Hepatocyte (in vitro differentiated cells): ENCODE measurements at regions not wholly inside any gene's neighbourhood (a gene's known extent, or its start where the extent isn't known, plus 50 kb on each side); places are given as distances from the start of the nearest gene placed in this dataset.
A peak's percentile ranks its signal among the peaks of the same experiment; 100 is the strongest.

Experiments
- DNase-seq: peaks from one replicate; pipeline ENCODE4 v3.0.0-alpha.2; 2016; ENCODE audit warnings: low spot score
- H2AFZ ChIP-seq: fragments of 200-600 bp; sonication (generic); 2 replicates; pipeline ENCODE4 v1.6.0; 2016; ENCODE audit warnings: antibody characterized with exemption, mild to moderate bottlenecking
- H3K27ac ChIP-seq: fragments of 200-600 bp; sonication (generic); 2 replicates; pipeline ENCODE4 v1.5.1; 2016; ENCODE audit warnings: mild to moderate bottlenecking
- H3K27me3 ChIP-seq: fragments of 200-600 bp; sonication (generic); 2 replicates; pipeline ENCODE4 v1.6.1; 2016
- H3K36me3 ChIP-seq: fragments of 200-600 bp; sonication (generic); replicated peaks from 2 replicates; pipeline ENCODE4 v1.5.1; 2016; ENCODE audit warnings: low read depth; ENCODE audit not compliant: insufficient read depth
- H3K4me1 ChIP-seq: fragments of 200-600 bp; sonication (generic); 2 replicates; pipeline ENCODE4 v1.5.1; 2016; ENCODE audit warnings: mild to moderate bottlenecking, moderate library complexity; ENCODE audit not compliant: insufficient read depth
- H3K4me2 ChIP-seq: fragments of 200-600 bp; sonication (generic); 2 replicates; pipeline ENCODE4 v1.6.0; 2016
- H3K4me3 ChIP-seq: fragments of 200-600 bp; sonication (generic); 2 replicates; pipeline ENCODE4 v1.5.1; 2016; ENCODE audit warnings: mild to moderate bottlenecking
- H3K79me2 ChIP-seq: fragments of 200-600 bp; sonication (generic); 2 replicates; pipeline ENCODE4 v1.6.0; 2017; ENCODE audit warnings: mild to moderate bottlenecking
- H3K9me2 ChIP-seq: fragments of 200-600 bp; sonication (generic); replicated peaks from 2 replicates; pipeline ENCODE4 v1.6.0; 2017; ENCODE audit warnings: mild to moderate bottlenecking; ENCODE audit not compliant: insufficient read depth
- H3K9me3 ChIP-seq: fragments of 200-600 bp; sonication (generic); 2 replicates; pipeline ENCODE4 v1.5.1; 2016; ENCODE audit warnings: low read depth, mild to moderate bottlenecking
- H4K20me1 ChIP-seq: fragments of 200-600 bp; sonication (generic); 2 replicates; pipeline ENCODE4 v1.6.0; 2016; ENCODE audit warnings: mild to moderate bottlenecking; ENCODE audit not compliant: insufficient read depth, poor library complexity, severe bottlenecking
- EZH2 ChIP-seq: fragments of 200-600 bp; sonication (generic); IDR thresholded peaks from 2 replicates; pipeline ENCODE4 v1.6.1; 2016; ENCODE audit warnings: antibody characterized with exemption, mild to moderate bottlenecking, borderline replicate concordance
- EZH2phosphoT487 ChIP-seq: fragments of 200-600 bp; sonication (generic); IDR thresholded peaks from one replicate; pipeline ENCODE4 v1.6.1; 2018; ENCODE audit warnings: antibody characterized with exemption, mild to moderate bottlenecking, low read depth, moderate library complexity; ENCODE audit not compliant: unreplicated experiment, severe bottlenecking
- WGBS: methylation state at CpG from one replicate; pipeline ENCODE4 v1.1.6; 2016; ENCODE audit warnings: low lambda C conversion rate; ENCODE audit errors: missing lambda C conversion rate; 5-methylcytosine and 5-hydroxymethylcytosine counted together
- TF ChIP-seq, protein P1 (sequence below): fragments of 200-600 bp; sonication (generic); IDR thresholded peaks from 2 replicates; pipeline ENCODE4 v1.5.1; 2016; ENCODE audit warnings: antibody characterized with exemption, mild to moderate bottlenecking; ENCODE audit not compliant: poor library complexity

DNA sequence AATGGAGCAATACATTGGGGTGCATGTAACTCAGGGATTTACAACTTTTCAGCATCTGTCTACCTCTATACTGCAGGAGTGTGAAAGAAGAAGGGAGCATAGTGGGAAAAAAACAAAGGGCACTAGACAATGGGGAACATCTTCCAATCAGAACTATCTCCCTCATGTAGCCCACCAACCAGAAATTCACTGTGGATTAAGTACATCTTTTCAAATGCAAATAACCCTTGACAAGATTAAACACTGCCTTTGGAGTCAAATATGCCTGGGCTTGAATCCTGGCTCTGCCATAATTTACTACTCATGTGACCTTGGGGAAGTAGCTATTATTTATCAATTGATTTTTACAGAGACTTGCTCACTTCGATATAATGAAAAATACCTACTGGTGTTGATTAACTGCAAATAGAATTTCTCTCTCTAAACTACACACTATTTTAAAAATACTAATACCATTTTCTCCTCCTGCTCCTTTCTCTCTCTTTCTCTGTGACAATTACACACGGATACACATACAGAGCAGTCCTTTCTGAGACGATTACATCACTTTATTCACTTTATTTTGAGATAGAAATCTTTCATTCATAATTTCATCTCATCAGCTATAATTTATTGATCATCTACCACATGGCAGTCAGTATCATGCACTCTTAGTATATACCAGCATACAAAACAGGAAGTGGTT lies 783.7 kb downstream of the FRK start:
- H3K27me3 ChIP-seq, result no peaks in the 10 kb centered on the region
- TF ChIP-seq EZH2 (no peak), EZH2phosphoT487 (no peak)
- TF ChIP-seq, protein P1, sequence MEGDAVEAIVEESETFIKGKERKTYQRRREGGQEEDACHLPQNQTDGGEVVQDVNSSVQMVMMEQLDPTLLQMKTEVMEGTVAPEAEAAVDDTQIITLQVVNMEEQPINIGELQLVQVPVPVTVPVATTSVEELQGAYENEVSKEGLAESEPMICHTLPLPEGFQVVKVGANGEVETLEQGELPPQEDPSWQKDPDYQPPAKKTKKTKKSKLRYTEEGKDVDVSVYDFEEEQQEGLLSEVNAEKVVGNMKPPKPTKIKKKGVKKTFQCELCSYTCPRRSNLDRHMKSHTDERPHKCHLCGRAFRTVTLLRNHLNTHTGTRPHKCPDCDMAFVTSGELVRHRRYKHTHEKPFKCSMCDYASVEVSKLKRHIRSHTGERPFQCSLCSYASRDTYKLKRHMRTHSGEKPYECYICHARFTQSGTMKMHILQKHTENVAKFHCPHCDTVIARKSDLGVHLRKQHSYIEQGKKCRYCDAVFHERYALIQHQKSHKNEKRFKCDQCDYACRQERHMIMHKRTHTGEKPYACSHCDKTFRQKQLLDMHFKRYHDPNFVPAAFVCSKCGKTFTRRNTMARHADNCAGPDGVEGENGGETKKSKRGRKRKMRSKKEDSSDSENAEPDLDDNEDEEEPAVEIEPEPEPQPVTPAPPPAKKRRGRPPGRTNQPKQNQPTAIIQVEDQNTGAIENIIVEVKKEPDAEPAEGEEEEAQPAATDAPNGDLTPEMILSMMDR, result no peak

DNA sequence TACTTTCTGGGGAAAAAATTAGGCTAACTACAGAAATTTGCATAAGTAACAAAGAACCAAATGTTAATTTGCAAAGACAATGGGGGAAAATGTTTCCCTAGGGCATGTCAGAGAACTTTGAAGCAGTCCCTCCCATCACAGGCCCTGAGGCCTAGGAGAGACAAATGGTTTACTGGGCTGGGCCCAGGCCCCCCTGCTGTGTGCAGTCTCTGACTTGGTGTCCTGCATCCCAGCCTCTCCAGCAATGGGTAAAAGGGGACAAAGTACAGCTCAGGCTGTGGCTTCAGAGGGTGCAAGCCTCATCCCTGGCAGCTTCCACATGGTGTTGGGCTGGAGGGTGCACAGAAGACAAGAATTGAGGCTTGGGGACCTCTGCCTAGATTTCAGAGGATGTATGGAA lies 788.4 kb downstream of the FRK start:
- H3K4me3 ChIP-seq, result no peak overlapping the region
- no peaks in the 10 kb centered on the region for H3K79me2 ChIP-seq
- no peaks in the 10 kb centered on the region for H3K36me3 ChIP-seq
- H3K9me2 ChIP-seq, result no peaks in the 10 kb centered on the region
- H3K9me3 ChIP-seq, result no peaks in the 10 kb centered on the region
- H4K20me1 ChIP-seq, result no peaks in the 10 kb centered on the region
- TF ChIP-seq, protein P1, result no peak
- TF ChIP-seq EZH2phosphoT487, result no peak
- TF ChIP-seq EZH2, result no peak
- no peak overlapping the region for H3K27ac ChIP-seq
- H3K4me1 ChIP-seq, result no peaks in the 10 kb centered on the region
- H3K27me3 ChIP-seq, result no peaks in the 10 kb centered on the region
- H3K4me2 ChIP-seq, result no peak overlapping the region
- no peak overlapping the region for H2AFZ ChIP-seq
- no peak for DNase-seq

More for the DNA sequence above, 783.7 kb downstream of the FRK start:
- Histone ChIP-seq H3K4me3 (no peak overlapping the region), H2AFZ (no peak overlapping the region), H3K4me2 (no peak overlapping the region), H3K4me1 (no peaks in the 10 kb centered on the region), H4K20me1 (no peaks in the 10 kb centered on the region), H3K9me3 (no peaks in the 10 kb centered on the region), H3K36me3 (no peaks in the 10 kb centered on the region), H3K79me2 (no peaks in the 10 kb centered on the region), H3K27ac (no peak overlapping the region), H3K9me2 (no peaks in the 10 kb centered on the region)
- no peak for DNase-seq
- 90% methylated on average over 3 of the region's 3 CpGs for WGBS

DNA sequence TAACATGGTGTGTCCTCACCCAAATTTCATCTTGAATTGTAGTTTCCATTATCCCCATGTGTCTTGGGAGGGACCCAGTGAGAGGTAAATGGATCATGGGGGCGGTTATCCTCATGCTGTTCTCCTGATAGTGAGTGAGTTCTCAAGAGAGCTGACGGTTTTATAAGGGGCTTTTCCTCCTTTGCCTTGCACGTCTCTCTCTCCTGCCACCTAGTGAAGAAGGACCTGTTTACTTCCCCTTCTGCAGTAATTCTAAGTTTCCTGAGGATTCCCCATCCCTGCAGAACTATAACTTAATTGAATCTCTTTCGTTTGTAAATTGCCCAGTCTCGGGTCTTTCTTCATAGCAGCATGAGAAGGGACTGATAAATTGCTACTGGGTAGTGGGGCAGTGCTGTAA lies 789.3 kb downstream of the FRK start:
- H3K36me3 ChIP-seq, result no peaks in the 10 kb centered on the region
- no peaks in the 10 kb centered on the region for H4K20me1 ChIP-seq
- H3K4me3 ChIP-seq, result no peak overlapping the region
- H3K4me2 ChIP-seq, result no peak overlapping the region
- no peaks in the 10 kb centered on the region for H3K79me2 ChIP-seq
- no peaks in the 10 kb centered on the region for H3K4me1 ChIP-seq
- no peak for DNase-seq
- TF ChIP-seq EZH2, result no peak
- TF ChIP-seq, protein P1, result peak; percentile 19
- no peaks in the 10 kb centered on the region for H3K9me3 ChIP-seq
- no peak overlapping the region for H3K27ac ChIP-seq
- no peaks in the 10 kb centered on the region for H3K27me3 ChIP-seq
- H2AFZ ChIP-seq, result no peak overlapping the region
- WGBS, result 45% methylated on average over 5 of the region's 5 CpGs
- H3K9me2 ChIP-seq, result no peaks in the 10 kb centered on the region

DNA sequence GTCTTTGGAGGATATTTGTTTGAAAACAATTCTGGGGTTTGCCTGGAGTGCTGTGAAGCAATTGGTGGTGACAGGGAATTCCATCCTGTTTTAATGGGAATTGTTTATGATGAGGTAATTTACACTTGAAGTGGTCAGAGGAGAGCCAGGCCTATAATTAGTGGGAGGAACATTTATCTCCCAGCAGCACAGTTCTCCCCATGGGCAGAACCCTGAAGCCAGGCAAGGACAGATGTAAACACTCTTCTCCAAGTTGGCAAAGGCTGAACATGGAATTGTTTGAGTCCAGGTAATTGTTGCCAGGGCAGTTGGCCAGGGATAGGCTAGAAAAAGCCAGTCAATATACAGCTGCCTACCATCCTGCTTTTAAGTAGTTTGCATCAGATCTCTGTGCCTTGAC lies 789.7 kb downstream of the FRK start:
- no peaks in the 10 kb centered on the region for H3K9me3 ChIP-seq
- H4K20me1 ChIP-seq, result no peaks in the 10 kb centered on the region
- no peak overlapping the region for H2AFZ ChIP-seq
- no peaks in the 10 kb centered on the region for H3K79me2 ChIP-seq
- no peak overlapping the region for H3K27ac ChIP-seq
- H3K4me2 ChIP-seq, result no peak overlapping the region
- no peak for DNase-seq
- no peaks in the 10 kb centered on the region for H3K4me1 ChIP-seq
- no peaks in the 10 kb centered on the region for H3K27me3 ChIP-seq
- no peak overlapping the region for H3K4me3 ChIP-seq
- no peaks in the 10 kb centered on the region for H3K36me3 ChIP-seq
- H3K9me2 ChIP-seq, result no peaks in the 10 kb centered on the region
- TF ChIP-seq EZH2 (no peak), EZH2phosphoT487 (no peak)
- TF ChIP-seq, protein P1, result no peak
